A549 (cell line): ENCODE measurements at regions not wholly inside any gene's neighbourhood (a gene's known extent, or its start where the extent isn't known, plus 50 kb on each side); places are given as distances from the start of the nearest gene placed in this dataset.

Experiments
- ATAC-seq, 2 experiments: fragments of 200-7000 bp in 1 of 2; fragments of >200 bp in 1 of 2; cut with Nextera tagmentation in 1 of 2; cut with Tn5 transposase in 1 of 2; 3 replicates each; pipeline versions ENCODE4 v1.8.0 to v1.9.1; 2018 to 2020; ENCODE audit warnings: mild to moderate bottlenecking in 1 of 2, moderate library complexity in 1 of 2
- CTCF ChIA-PET: fragments of 300-600 bp; sonication (Branson Sonifier 250); formaldehyde crosslinking; extraction: SDS; loops from one replicate; lab custom pipeline; 2021; ENCODE audit warnings: antibody characterized with exemption, inconsistent platforms; lab: Yijun Ruan, JAX
- POLR2A ChIA-PET: fragments of 350-600 bp; formaldehyde crosslinking; extraction: SDS; loops from one replicate; lab custom pipeline; 2021; ENCODE audit warnings: antibody characterized with exemption, inconsistent platforms; lab: Yijun Ruan, JAX
- DNase-seq, 2 experiments: peaks; one replicate each; pipeline versions ENCODE4 v3.0.0 to v3.0.0-alpha.2; 2011 to 2016; ENCODE audit warnings: low read depth in 1 of 2, low spot score in 1 of 2
- FAIRE-seq: peaks from 2 replicates; lab custom pipeline; 2011; peaks lifted over from hg19 to GRCh38; lab: Jason Lieb, UNC
- H3K27ac ChIP-seq, 2 experiments: fragments of >200 bp; sonication (Bioruptor Twin); formaldehyde crosslinking; 3 replicates each; pipeline ENCODE4 v1.5.1; 2016 to 2017
- H3K4me1 ChIP-seq: fragments of >200 bp; sonication (Bioruptor Twin); formaldehyde crosslinking; 3 replicates; pipeline ENCODE4 v1.6.1; 2016
- H3K4me2 ChIP-seq: fragments of >200 bp; sonication (Bioruptor Twin); formaldehyde crosslinking; 3 replicates; pipeline ENCODE4 v1.6.1; 2016
- H3K4me3 ChIP-seq: fragments of >200 bp; sonication (Bioruptor Twin); formaldehyde crosslinking; 3 replicates; pipeline ENCODE4 v1.5.1; 2016
- H3K9me3 ChIP-seq: fragments of >200 bp; sonication (Bioruptor Twin); formaldehyde crosslinking; 3 replicates; pipeline ENCODE4 v1.6.1; 2016
- CBX8 ChIP-seq: fragments of 200-600 bp; sonication (generic); IDR thresholded peaks from 2 replicates; pipeline ENCODE4 v1.6.1; 2016
- CHD2 ChIP-seq: fragments of 150-350 bp; IDR thresholded peaks from 2 replicates; pipeline ENCODE4 v1.6.1; 2014; ENCODE audit warnings: low read length; ENCODE audit not compliant: partially characterized antibody
- EHF ChIP-seq: fragments of 250-450 bp; sonication (Bioruptor Pico); IDR thresholded peaks from 2 replicates; pipeline ENCODE4 v1.5.0; 2020; ENCODE audit warnings: mild to moderate bottlenecking
- EHMT2 ChIP-seq: fragments of 200-600 bp; sonication (generic); IDR thresholded peaks from 2 replicates; pipeline ENCODE4 v1.6.1; 2016; ENCODE audit warnings: antibody characterized with exemption, low read depth, mild to moderate bottlenecking, moderate library complexity
- EP300 ChIP-seq, 2 experiments: fragments of >200 bp; sonication (Bioruptor Twin); formaldehyde crosslinking; IDR thresholded peaks; 2 replicates in 1 of 2; 3 replicates in 1 of 2; pipeline ENCODE4 v1.6.1; 2016 to 2017
- ESRRA ChIP-seq: fragments of 150-350 bp; IDR thresholded peaks from 2 replicates; pipeline ENCODE4 v1.6.1; 2014; ENCODE audit warnings: mild to moderate bottlenecking, low read length, borderline replicate concordance
- GATA3 ChIP-seq: IDR thresholded peaks from 2 replicates; pipeline ENCODE4 v1.6.1; 2012; ENCODE audit warnings: borderline replicate concordance
- HOXB5 ChIP-seq: fragments of 250-450 bp; sonication (Bioruptor Pico); IDR thresholded peaks from 2 replicates; pipeline ENCODE4 v1.5.0; 2020; ENCODE audit warnings: mild to moderate bottlenecking, moderate library complexity
- JUNB ChIP-seq: fragments of >200 bp; sonication (Bioruptor Twin); formaldehyde crosslinking; IDR thresholded peaks from 2 replicates; pipeline ENCODE4 v1.6.1; 2016
- KDM5A ChIP-seq: fragments of 200-600 bp; sonication (generic); IDR thresholded peaks from 2 replicates; pipeline ENCODE4 v1.6.1; 2016; ENCODE audit warnings: antibody characterized with exemption, mild to moderate bottlenecking
- MAFK ChIP-seq: fragments of 450-650 bp; IDR thresholded peaks from 2 replicates; pipeline ENCODE4 v1.6.1; 2014; ENCODE audit not compliant: partially characterized antibody
- MAZ ChIP-seq: fragments of 150-350 bp; IDR thresholded peaks from 2 replicates; pipeline ENCODE4 v1.6.1; 2014; ENCODE audit warnings: antibody characterized with exemption, low read depth, low read length, borderline replicate concordance
- PHF8 ChIP-seq: fragments of 200-600 bp; sonication (generic); IDR thresholded peaks from 2 replicates; pipeline ENCODE4 v1.6.1; 2016; ENCODE audit warnings: low read depth, mild to moderate bottlenecking, antibody characterized with exemption, moderate library complexity, borderline replicate concordance
- POLR2AphosphoS2 ChIP-seq: conservative IDR thresholded peaks from 2 replicates; pipeline ENCODE4 v1.6.1; 2012; ENCODE audit warnings: low read length, improper control_type of control experiment, inconsistent platforms
- RAD21 ChIP-seq, 2 experiments: fragments of >200 bp in 1 of 2; sonication (Bioruptor Twin) in 1 of 2; formaldehyde crosslinking in 1 of 2; IDR thresholded peaks in 1 of 2; conservative IDR thresholded peaks in 1 of 2; 2 replicates in 1 of 2; 3 replicates in 1 of 2; pipeline ENCODE4 v1.6.1; 2012 to 2018; ENCODE audit warnings: inconsistent platforms in 1 of 2
- RARB ChIP-seq: fragments of 250-450 bp; sonication (Bioruptor Pico); IDR thresholded peaks from 2 replicates; pipeline ENCODE4 v1.8.0; 2021; ENCODE audit warnings: mild to moderate bottlenecking, moderate library complexity
- RFX5 ChIP-seq: fragments of 450-650 bp; IDR thresholded peaks from 2 replicates; pipeline ENCODE4 v1.7.1; 2014; ENCODE audit warnings: antibody characterized with exemption, mild to moderate bottlenecking, moderate library complexity
- ZC3H11A ChIP-seq: fragments of 450-650 bp; IDR thresholded peaks from 2 replicates; pipeline ENCODE4 v1.6.1; 2014; ENCODE audit warnings: antibody characterized with exemption, mild to moderate bottlenecking
- ZFP36 ChIP-seq: fragments of 450-650 bp; IDR thresholded peaks from 2 replicates; pipeline ENCODE4 v1.6.1; 2014; ENCODE audit warnings: borderline replicate concordance; ENCODE audit not compliant: partially characterized antibody
- ZNF302 ChIP-seq: fragments of 250-450 bp; sonication (Bioruptor Pico); IDR thresholded peaks from 2 replicates; pipeline ENCODE4 v1.9.0; 2021; ENCODE audit warnings: inconsistent platforms, mild to moderate bottlenecking, moderate library complexity
- ZSCAN20 ChIP-seq: fragments of 250-450 bp; sonication (Bioruptor Pico); IDR thresholded peaks from 2 replicates; pipeline ENCODE4 v1.8.0; 2022; ENCODE audit warnings: mild to moderate bottlenecking, moderate library complexity
- WGBS: methylation state at CpG from one replicate; pipeline ENCODE4 v1.1.6; 2017; ENCODE audit errors: missing lambda C conversion rate; 5-methylcytosine and 5-hydroxymethylcytosine counted together
- TF ChIP-seq, protein P1 (sequence below): IDR thresholded peaks from 2 replicates; pipeline ENCODE4 v1.6.1; 2012
- TF ChIP-seq, protein P2 (sequence below): fragments of 450-650 bp; IDR thresholded peaks from 2 replicates; pipeline ENCODE4 v1.6.1; 2014; ENCODE audit warnings: antibody characterized with exemption
- TF ChIP-seq, protein P3 (sequence below): fragments of >200 bp; sonication (Bioruptor Twin); formaldehyde crosslinking; IDR thresholded peaks from 3 replicates; pipeline ENCODE4 v1.6.1; 2016
- TF ChIP-seq, protein P4 (sequence below): fragments of >200 bp; sonication (Bioruptor Twin); formaldehyde crosslinking; IDR thresholded peaks from 3 replicates; pipeline ENCODE4 v1.5.1; 2016
- TF ChIP-seq, protein P5 (sequence below): fragments of 250-450 bp; sonication (Bioruptor Pico); IDR thresholded peaks from 2 replicates; pipeline ENCODE4 v1.5.0; 2020; ENCODE audit warnings: low read depth, mild to moderate bottlenecking, moderate library complexity

DNA sequence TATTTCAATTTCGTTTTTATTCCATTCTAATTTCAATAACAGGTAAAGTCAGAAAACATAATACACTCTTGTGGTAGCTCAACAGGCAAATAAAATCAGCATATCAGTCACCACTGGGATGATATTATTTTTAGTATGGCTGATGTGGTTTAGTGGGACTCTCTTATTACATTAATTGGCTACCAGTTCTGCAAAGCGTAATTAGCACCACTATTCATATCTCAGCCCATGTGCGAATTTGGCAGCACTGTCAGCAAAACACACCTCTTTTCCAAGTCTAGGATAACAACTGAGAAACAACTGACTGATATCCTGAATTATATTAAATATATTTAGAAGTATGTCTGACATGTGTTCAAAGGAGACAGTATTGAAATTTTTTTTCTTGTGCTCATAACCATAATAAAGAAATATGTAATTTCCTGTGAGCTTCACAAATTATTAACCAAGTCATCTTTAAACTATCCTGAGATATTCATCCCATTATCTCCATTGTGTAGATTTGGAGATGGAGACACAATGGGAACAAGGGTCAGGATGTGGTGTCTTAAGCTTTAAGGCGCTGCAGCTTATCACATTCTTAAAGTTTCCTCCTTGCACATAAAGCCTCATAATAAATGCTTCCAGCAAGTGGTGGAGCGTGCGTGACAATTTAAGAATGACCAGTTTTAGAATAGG, 212.4 kb downstream of the TLE1 start:
- ATAC-seq (no peak), FAIRE-seq (no peak), DNase-seq (no peak)
- Histone ChIP-seq H3K9me3 (no peaks in the 10 kb centered on the region), H3K4me2 (no peak overlapping the region), H3K4me3 (no peak overlapping the region), H3K4me1 (no peaks in the 10 kb centered on the region), H3K27ac (no peak overlapping the region)
- no peak for TF ChIP-seq JUNB
- no peak for TF ChIP-seq CHD2
- no peak for TF ChIP-seq POLR2AphosphoS2
- no peak for TF ChIP-seq EP300 (IDR thresholded peaks at IDR 0.05)
- no peak for TF ChIP-seq GATA3
- no peak for TF ChIP-seq KDM5A
- TF ChIP-seq CBX8, result no peak
- no peak for TF ChIP-seq ZNF302
- TF ChIP-seq, protein P1, sequence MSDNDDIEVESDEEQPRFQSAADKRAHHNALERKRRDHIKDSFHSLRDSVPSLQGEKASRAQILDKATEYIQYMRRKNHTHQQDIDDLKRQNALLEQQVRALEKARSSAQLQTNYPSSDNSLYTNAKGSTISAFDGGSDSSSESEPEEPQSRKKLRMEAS, result no peak
- no peak for TF ChIP-seq EHF (CRISPR knock-in tag)
- TF ChIP-seq ZC3H11A, result no peak
- no peak for TF ChIP-seq MAFK
- ChIA-PET CTCF (no interaction called here), POLR2A (no interaction called here)
- WGBS, result 84% methylated on average over 6 of the region's 6 CpGs

DNA sequence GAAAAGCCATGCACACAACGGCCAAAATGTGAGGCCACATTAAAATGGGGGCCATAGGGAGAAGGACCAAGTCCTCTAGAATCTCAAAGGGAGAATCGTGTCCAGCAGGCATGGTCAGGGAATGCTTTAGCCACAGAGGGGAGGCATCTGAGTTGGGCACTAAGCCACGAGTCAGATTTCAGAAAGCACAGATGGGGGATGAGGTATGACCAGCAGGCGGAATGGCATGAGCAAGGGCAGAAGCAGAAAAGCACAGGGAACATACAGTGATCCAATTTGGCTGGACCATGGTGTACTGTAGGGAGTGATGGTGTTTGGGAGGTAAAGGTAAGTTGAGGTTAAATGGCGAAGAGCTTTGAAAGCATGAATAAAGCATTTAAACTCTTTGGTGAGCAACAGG, 214.6 kb downstream of the TLE1 start:
- DNase-seq, result no peak
- CTCF ChIA-PET, result interaction anchor here (0.8 kb wide), 1 partner anchor 10 kb away, joined by 4 read pairs; no protein-coding TSS in a partner anchor
- 71% methylated on average over 5 of the region's 5 CpGs for WGBS
- no peaks in the 10 kb centered on the region for H3K9me3 ChIP-seq
- no peak overlapping the region for H3K4me3 ChIP-seq
- no peak for FAIRE-seq
- H3K4me1 ChIP-seq, result no peaks in the 10 kb centered on the region
- TF ChIP-seq, protein P2, sequence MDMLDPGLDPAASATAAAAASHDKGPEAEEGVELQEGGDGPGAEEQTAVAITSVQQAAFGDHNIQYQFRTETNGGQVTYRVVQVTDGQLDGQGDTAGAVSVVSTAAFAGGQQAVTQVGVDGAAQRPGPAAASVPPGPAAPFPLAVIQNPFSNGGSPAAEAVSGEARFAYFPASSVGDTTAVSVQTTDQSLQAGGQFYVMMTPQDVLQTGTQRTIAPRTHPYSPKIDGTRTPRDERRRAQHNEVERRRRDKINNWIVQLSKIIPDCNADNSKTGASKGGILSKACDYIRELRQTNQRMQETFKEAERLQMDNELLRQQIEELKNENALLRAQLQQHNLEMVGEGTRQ, result no peak
- no peak for TF ChIP-seq RARB (CRISPR knock-in tag)
- TF ChIP-seq GATA3, result no peak
- TF ChIP-seq CHD2, result no peak
- H3K27ac ChIP-seq, result no peak overlapping the region
- no peak overlapping the region for H3K4me2 ChIP-seq
- ATAC-seq, result no peak
- POLR2A ChIA-PET, result no interaction called here

DNA sequence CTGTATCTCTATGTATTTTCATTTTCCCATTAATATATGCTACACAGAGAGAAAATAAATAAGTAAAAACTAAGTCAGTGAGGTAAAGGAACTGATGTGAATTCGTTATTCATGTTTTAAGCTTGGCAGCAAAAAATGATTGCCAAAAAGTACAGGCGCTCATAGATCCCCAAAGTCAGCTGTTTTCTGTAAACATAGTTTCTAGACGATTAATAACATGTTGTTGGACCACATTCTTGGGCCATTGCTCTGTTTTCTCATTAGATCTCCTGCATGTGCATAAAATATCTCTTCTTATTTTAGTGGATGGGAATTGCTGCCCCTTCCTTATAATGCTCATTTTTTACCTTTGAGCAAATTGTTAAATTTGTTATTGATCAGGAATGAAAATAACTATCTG, 215.2 kb downstream of the TLE1 start:
- ATAC-seq, result no peak
- no peak for DNase-seq
- TF ChIP-seq ZFP36, result no peak
- TF ChIP-seq, protein P2, result no peak
- TF ChIP-seq ZSCAN20 (CRISPR knock-in tag), result no peak
- no peak for TF ChIP-seq ESRRA
- TF ChIP-seq, protein P3, sequence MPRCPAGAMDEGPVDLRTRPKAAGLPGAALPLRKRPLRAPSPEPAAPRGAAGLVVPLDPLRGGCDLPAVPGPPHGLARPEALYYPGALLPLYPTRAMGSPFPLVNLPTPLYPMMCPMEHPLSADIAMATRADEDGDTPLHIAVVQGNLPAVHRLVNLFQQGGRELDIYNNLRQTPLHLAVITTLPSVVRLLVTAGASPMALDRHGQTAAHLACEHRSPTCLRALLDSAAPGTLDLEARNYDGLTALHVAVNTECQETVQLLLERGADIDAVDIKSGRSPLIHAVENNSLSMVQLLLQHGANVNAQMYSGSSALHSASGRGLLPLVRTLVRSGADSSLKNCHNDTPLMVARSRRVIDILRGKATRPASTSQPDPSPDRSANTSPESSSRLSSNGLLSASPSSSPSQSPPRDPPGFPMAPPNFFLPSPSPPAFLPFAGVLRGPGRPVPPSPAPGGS, result no peak
- no peak for TF ChIP-seq ZC3H11A
- no peak for TF ChIP-seq GATA3
- no peak for TF ChIP-seq KDM5A
- TF ChIP-seq, protein P4, sequence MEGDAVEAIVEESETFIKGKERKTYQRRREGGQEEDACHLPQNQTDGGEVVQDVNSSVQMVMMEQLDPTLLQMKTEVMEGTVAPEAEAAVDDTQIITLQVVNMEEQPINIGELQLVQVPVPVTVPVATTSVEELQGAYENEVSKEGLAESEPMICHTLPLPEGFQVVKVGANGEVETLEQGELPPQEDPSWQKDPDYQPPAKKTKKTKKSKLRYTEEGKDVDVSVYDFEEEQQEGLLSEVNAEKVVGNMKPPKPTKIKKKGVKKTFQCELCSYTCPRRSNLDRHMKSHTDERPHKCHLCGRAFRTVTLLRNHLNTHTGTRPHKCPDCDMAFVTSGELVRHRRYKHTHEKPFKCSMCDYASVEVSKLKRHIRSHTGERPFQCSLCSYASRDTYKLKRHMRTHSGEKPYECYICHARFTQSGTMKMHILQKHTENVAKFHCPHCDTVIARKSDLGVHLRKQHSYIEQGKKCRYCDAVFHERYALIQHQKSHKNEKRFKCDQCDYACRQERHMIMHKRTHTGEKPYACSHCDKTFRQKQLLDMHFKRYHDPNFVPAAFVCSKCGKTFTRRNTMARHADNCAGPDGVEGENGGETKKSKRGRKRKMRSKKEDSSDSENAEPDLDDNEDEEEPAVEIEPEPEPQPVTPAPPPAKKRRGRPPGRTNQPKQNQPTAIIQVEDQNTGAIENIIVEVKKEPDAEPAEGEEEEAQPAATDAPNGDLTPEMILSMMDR, result no peak
- no peak for TF ChIP-seq RAD21 (conservative IDR thresholded peaks at IDR 0.05 in 1 of 2, IDR thresholded peaks at IDR 0.05 in 1 of 2)
- TF ChIP-seq, protein P5, sequence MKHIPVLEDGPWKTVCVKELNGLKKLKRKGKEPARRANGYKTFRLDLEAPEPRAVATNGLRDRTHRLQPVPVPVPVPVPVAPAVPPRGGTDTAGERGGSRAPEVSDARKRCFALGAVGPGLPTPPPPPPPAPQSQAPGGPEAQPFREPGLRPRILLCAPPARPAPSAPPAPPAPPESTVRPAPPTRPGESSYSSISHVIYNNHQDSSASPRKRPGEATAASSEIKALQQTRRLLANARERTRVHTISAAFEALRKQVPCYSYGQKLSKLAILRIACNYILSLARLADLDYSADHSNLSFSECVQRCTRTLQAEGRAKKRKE, result no peak
- TF ChIP-seq EHMT2, result no peak
- TF ChIP-seq MAZ, result no peak
- no peak for TF ChIP-seq POLR2AphosphoS2
- no peak for TF ChIP-seq PHF8
- no peak for TF ChIP-seq RARB (CRISPR knock-in tag)
- no peak for TF ChIP-seq RFX5
- no peak for TF ChIP-seq CBX8
- TF ChIP-seq EP300 (IDR thresholded peaks at IDR 0.05), result no peak
- no peak for TF ChIP-seq HOXB5 (CRISPR knock-in tag)
- WGBS, result 75% methylated on average over 3 of the region's 3 CpGs
- no peaks in the 10 kb centered on the region for H3K9me3 ChIP-seq
- no peak overlapping the region for H3K4me3 ChIP-seq
- CTCF ChIA-PET, result no interaction called here
- no peak overlapping the region for H3K27ac ChIP-seq
- H3K4me1 ChIP-seq, result no peaks in the 10 kb centered on the region
- no peak overlapping the region for H3K4me2 ChIP-seq
- POLR2A ChIA-PET, result no interaction called here
- FAIRE-seq, result no peak
